GM13977 (cell line): ENCODE measurements at regions not wholly inside any gene's neighbourhood (a gene's known extent, or its start where the extent isn't known, plus 50 kb on each side); places are given as distances from the start of the nearest gene placed in this dataset.

Source experiments
- DNase-seq: peaks from one replicate; pipeline ENCODE4 v3.0.0; 2012; ENCODE audit warnings: low spot score
- in situ Hi-C: fragments of 300-500 bp; cut with MboI; formaldehyde crosslinking; loops from one replicate; pipeline ENCODE4 v1.12.0; 2022; ENCODE audit warnings: low sequenced_read_pairs, low pct_unique_long_range_greater_than_20kb, mixed read lengths, inconsistent platforms; ENCODE audit not compliant: unreplicated experiment
- TF ChIP-seq, protein P1 (sequence below): IDR thresholded peaks from 2 replicates; pipeline ENCODE4 v1.5.1; 2012; ENCODE audit warnings: mild to moderate bottlenecking, control low read depth; ENCODE audit not compliant: insufficient read depth; ENCODE audit errors: extremely low read depth, missing control alignments

DNA sequence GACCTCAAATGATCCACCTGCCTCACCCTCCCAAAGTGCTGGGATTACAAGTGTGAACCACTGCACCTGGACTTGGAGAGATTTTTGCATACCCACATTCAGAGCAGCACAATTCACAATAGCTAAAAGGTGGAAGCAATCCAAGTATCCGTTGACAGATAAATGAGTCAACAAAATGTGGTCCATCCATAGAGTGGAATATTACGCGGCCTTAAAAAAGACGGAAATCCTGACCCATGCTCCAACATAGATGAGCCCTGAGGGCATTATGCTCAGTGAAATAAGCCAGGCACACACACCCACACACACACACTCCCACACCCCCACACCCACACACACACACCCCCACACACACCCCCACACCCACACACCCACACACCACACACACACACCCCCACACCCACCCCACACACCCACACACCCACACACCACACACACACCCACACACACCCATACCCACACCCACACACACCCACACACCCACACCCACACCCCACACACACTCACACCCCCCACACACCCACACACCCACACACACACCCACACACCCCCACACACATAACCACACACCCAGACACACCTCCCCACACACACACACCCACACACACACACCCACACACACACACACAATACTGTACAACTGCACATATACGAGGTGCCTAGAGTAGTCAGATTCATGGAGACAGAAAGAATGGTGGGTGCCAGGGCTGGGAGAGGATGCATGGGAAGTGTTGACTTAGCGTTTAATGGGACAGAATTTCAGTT lies 124.7 kb downstream of the FOXL1 start:
- no peak for DNase-seq
- TF ChIP-seq, protein P1, sequence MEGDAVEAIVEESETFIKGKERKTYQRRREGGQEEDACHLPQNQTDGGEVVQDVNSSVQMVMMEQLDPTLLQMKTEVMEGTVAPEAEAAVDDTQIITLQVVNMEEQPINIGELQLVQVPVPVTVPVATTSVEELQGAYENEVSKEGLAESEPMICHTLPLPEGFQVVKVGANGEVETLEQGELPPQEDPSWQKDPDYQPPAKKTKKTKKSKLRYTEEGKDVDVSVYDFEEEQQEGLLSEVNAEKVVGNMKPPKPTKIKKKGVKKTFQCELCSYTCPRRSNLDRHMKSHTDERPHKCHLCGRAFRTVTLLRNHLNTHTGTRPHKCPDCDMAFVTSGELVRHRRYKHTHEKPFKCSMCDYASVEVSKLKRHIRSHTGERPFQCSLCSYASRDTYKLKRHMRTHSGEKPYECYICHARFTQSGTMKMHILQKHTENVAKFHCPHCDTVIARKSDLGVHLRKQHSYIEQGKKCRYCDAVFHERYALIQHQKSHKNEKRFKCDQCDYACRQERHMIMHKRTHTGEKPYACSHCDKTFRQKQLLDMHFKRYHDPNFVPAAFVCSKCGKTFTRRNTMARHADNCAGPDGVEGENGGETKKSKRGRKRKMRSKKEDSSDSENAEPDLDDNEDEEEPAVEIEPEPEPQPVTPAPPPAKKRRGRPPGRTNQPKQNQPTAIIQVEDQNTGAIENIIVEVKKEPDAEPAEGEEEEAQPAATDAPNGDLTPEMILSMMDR, result no peak
- in situ Hi-C loops, result no loop called here

DNA sequence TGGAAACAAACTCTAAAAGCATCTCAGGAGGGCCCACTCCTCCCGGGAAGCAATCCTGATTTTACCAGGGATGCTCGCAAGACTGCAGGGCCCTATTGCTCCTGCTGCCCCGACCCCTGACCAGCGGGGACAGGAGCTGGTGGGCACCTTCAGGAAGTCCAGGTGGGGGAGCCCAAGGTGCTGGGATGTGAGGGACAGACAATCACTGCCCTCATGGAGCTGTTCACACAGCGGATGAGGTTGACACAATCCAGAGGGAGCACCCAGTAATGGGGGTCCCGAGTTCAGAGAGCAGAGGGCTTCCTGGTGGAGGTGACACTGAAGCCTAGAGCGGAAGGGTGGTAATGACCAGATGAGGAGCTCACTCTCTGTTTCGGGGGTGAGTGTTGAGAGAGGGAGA lies 126.2 kb downstream of the FOXL1 start:
- TF ChIP-seq, protein P1, result no peak
- DNase-seq, result no peak
- in situ Hi-C loops, result no loop called here

DNA sequence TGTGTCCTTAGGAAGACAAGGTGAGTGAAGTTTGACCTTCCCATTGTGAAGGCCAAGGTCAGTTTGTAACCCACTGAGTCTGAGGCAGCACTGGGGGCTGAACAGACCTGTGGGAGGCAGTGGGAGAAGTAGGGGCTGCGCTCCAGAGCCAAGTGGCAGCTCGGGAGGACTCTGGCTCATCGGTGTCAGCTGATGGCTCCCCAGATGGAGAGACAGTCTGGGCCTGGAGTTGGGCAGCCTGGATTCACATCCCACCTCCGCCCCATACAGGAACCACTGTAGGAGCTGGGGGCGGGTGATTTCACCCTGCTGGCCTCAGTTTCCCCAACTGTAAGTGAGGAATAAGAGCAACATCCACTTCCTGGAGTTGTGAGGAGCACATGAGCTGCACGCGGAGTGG lies 128.4 kb downstream of the FOXL1 start:
- TF ChIP-seq, protein P1, result no peak
- in situ Hi-C loops, result no loop called here
- no peak for DNase-seq

DNA sequence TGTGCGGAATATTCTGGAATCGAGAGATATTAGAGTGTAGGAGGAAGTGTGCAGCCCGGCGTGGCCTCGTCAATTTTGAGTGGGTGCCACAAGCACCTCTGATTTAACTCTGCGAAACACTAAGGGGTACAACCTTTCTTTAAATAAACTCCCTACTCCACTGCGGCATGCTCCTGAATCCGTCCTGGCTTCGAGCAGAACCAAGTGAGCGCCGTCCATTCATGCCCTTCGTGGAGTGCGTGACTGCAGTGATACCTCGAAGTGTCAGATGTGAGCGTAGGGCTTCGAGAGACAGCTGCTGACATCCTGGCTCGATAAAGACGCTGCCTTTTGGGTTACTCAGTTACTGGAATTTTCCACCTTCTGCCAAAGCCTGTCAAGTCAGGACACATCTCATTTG lies 128.8 kb downstream of the FOXL1 start:
- in situ Hi-C loops, result no loop called here
- DNase-seq, result no peak
- TF ChIP-seq, protein P1, result no peak

DNA sequence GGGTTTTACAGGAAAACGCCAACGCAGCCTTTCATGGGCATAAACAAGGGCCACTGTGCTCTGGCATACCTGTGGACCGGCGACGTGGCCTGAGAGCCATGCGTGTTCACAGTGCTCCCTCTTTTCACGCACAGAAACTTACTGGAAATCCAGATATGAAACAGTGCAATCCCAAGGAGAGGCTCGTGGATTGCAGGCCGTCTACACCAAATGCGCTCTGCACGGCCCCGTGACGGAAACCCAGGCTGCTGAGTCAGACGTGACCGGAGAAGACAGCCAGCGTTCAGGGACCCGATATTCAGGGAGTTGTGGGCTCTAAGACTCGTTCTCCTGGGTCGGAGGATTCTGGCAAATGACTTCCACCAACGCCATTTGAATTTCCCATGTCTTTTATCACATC lies 129.2 kb downstream of the FOXL1 start:
- in situ Hi-C loops, result no loop called here
- DNase-seq, result no peak
- TF ChIP-seq, protein P1, result no peak

DNA sequence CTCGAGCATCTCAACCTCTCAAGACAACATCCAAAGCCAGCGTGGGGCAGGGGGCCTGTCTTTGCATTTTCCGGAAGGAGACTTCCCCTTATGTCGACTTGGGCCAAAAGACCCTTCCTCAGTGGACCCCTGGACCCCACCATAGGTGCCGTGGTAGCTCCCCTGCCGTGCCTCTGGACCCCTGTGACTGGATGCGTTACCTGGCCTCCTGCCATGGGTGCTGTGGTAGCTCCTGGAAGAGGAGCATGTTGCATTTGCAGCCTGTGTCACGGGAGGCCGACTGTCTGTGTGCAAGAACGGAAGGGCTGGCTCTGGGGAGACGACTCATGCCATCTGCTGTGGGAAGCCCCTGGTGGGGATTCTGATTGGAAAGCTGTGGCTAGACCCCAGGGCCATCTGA lies 130.1 kb downstream of the FOXL1 start:
- DNase-seq, result no peak
- TF ChIP-seq, protein P1, result no peak
- in situ Hi-C loops, result no loop called here
